HG02588 (cell line): ENCODE measurements at regions not wholly inside any gene's neighbourhood (a gene's known extent, or its start where the extent isn't known, plus 50 kb on each side); places are given as distances from the start of the nearest gene placed in this dataset.
"Not testable (repeated sequence)": the region's sequence is repeated elsewhere in the genome, so short reads cannot be mapped to it uniquely, and the experiment has no call there.

ENCODE experiments used
- ATAC-seq: cut with Tn5 transposase; IDR thresholded peaks from one replicate; pipeline ENCODE4 v1.9.1; 2021; ENCODE audit warnings: mild to moderate bottlenecking, moderate library complexity; ENCODE audit not compliant: unreplicated experiment

DNA sequence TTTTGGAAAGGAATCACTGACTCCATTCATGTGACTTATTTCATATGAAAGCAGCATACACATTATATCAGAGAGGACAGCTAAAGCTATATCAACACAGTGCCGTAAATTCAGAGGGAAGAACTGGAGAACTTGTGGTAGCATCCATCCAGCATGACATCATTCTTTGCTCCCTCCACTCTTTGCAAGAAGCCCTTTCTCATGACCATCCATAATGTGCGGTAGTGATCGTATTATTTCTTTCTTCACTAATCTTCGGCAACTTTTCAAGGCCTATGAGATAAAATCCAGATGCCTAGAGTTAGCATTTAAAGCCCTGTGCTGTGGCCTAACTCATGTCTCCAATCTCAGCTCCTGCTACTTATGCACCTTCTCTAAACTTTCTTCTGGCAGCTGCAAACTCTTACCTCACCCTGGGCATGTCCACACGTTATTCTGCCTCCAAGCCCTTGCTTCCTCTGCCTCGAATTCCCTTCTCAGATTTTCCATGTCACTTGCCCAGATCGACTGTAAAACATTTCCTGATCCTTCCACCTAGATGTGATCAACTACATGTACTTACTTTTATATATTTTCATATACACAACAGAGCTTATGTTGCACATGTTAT is 307.3 kb upstream of the SGCD start:
- ATAC-seq: no peak

DNA sequence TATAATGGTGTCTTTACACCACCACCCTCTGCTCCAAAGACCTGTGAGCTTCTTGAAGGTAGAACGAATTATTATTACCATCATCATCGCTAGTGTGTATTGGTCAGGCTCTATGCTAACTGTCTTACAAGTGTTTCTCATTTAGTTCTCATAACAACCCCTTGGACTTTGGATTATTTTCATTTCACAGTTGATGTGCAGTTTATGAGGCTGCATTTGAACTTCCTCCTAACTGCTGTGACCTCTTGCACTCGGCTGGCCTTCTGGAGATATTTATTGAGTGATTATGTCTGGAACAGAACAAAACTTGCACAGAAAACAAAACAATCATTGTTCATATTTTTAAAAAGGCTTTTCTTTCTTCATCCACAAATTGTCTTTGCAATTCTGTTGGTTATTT is 306.3 kb upstream of the SGCD start:
- no peak for ATAC-seq

DNA sequence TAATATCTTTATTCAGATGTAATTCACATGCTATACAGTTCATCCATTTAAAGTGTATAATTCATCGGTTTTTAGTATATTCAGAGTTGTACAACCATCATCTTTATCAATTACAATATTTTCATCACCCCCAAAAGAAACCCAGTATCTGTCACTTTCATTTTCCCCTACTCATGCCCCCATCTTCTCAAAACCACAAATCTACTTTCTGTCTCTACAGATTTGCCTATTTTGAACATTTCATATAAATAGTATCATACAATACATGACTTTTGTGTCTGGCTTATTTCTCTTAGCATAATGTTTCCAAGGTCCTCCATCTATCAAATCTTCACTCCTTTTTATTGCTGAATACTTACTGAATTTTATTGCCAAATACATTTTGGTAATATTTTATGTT is 305.1 kb upstream of the SGCD start:
- no peak for ATAC-seq

DNA sequence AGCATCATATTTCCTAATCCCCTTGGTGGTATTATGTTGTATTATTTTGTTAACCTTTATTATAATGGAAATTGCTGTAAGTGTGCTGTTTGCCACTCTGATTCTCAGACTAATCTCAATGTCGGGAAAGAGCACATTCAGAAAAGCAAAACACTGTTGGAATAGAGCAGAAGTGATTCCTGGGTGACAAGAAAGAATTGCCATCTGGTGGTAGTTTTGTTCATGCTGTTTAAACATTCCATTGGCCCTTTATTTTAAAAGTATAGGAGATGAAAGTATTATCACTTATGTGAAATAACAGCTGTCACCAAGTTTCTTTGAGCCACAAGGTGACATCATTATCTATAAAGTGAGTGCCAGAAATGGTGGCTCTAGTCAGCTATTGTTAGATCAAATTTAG is 301.3 kb upstream of the SGCD start:
- no peak for ATAC-seq

DNA sequence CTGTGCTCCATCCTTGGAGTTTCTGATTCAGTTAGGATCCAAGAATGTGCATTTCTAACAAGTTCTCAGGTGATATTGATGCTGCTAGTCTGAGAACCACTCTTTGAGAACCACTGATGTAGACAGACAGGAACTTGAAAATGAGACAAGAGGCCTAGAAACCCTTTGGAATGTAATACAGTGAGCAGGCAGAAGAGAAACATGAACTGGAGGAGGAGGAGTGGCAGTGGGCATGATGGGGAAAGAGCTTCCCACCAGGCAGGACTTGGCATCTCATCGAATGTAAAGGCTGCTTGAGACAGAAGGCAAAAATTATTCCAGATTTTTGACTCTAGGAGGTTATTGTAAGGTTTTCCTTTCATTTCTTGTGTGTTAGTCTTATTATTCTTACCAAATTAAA is 295.8 kb upstream of the SGCD start:
- no peak for ATAC-seq

DNA sequence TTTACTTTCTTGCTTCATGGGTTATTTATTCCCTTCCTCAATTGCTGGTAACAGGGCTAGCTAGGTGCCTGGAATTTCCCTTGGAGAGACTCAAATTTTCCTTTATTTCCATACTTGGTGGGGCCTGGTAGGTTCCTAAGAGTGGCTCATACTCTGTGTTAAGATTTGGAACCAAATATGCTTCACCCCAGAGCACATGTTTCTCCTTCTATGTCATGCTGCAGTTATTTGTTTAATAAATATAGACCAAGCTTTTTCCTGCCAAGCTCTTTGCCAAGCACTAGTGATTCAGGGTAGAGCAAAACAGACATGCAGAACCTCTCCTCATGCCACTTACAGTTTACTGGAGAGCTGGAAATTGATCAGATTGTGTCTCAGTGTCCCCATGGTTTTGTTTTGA is 290.3 kb upstream of the SGCD start:
- ATAC-seq: no peak

DNA sequence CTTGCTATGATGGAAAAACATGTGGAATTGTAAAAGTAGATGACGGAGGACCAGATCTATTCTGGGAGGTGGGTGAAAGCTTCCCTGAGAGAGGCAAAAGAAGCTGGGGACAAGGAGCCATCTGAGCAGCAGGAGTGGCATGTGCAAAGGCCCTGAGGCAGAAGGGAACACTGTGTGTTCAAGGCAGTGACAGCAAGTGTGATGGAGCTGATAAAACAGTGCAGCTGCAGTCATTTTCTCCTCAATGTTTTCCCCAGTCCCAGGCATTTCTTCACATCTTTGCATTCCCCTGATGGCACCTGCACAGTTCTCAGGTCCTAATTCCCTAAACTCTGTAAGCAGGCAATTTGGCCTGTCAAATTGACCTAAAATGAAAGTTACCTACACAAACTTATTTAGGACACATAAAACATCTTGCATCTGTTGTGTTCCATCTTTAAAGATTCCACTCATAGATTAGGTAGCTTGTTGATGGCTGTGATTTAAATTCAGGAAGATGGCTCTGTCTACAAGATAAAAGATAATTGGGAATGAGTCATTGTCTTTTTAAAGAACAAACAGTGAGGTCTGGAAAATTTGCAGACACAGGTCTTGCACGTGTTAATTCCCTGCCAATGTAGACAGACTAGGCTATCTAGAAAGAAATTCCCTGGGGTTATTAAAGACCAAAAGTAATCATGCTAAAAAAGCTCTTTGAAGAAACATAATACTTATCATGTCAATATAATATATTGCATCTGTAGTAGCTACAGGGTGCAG is 289.6 kb upstream of the SGCD start:
- ATAC-seq: no peak

DNA sequence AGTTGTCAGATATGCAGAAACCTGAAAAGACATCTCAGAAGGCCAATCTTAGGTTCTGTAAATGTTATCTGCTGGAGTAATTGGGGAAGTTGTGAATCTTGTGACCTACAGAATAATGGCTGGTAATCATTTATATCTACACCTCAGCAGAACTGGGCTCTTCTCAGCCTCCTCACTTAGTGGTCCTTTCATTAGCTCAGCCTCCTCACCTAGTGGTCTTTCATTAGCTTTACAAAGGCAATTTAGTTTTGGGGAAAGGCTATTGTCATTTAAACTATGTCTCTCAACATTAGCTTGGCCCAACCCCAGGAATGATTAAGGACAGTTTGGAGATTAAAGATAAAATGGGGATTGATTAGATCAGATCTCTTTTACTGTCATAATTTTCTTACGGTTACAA is 284.2 kb upstream of the SGCD start:
- no peak for ATAC-seq

DNA sequence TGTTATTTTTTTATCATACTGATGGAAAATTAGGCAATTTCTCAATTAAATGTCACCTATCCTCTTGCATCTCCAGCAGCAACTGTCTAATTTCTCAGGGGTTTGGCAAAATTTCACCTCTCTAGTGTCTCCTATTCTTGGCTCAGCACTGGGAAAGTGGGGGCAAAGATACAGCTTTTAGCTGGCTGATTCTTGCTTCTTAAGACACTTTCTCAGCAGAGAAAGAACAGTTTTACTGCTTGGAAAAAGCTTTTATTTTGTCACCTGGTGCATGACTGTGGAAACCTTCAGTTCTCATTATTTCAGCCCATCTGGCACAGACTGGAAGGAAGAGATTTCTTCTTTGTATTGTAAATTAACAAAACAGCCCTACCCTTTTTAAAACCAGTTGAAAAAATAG is 283.6 kb upstream of the SGCD start:
- ATAC-seq: no peak

DNA sequence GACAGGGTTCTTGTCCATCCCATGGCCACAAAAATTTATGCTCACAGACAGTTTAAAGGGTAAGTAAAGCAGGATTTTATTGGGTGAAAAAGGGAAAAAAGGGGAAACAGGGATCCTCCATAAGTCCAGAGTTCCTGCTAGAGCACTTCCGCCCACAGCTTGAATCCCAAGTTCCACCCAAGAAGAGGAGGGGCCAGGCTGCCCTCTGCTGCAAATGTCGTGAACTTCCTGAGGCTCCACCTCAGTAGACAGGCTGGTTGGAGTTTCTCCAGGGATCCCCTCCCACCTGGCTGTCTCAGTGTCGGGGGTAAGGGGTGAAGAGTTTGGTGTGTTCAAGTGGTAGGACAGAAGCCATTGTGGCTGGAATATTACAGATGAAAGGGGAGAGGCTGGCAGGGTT is 275.0 kb upstream of the SGCD start:
- ATAC-seq: no peak

DNA sequence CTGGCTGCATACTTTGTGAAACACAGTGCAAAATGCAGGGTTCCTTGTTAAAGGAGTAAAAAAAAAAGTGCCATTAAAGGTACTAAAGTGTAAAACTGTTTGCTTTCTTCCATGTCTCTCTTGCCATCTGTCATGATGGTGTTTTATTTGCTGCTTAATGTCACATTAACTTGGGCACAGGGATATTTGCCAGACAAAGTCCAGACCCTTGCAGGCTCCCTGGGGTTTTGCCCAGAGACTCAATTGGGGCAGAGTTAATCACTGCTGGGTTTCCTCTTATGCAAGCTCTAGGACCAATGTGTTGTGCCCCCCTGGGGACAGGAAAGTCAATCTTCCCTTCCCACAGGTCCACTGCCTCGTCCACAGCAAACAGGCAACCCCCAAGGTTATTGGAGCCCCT is 274.3 kb upstream of the SGCD start:
- no peak for ATAC-seq

DNA sequence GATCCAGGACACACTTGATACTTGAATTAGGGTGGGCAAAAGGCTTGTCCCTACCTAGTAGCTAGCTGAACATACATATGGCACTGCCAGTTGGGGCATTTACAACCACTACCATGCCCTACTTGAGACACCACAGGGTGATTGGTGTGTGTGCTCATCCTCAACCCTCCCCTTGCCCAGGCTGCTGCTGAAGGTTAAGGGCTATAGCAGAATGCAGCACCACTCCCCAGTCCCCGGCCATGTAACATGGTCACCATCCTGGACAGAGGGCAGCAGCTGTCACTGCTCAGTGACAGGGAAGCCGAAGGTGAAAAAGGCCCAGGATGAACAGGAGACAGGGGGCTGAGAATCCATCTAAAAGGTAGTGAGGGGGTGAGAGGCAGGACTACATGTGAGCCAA is 273.9 kb upstream of the SGCD start:
- no peak for ATAC-seq

DNA sequence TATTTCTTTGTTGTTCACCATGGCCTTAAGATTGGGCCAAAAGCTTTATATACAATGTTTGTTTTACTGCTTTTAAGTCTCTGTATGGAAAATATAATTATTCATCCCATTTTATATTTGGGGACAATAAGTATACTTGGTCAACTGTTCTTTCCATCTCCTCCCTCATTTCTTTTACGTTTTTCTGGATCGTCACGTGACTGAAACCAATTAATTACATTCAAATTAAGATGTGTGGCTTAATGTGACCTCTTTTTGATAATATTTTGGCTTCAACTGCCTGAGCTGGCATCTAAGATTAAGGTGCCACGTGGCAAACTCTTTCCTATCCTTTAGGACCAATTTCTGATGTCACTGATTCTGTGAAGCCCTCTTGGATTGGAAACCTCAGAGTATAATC is 250.1 kb upstream of the SGCD start:
- no peak for ATAC-seq

DNA sequence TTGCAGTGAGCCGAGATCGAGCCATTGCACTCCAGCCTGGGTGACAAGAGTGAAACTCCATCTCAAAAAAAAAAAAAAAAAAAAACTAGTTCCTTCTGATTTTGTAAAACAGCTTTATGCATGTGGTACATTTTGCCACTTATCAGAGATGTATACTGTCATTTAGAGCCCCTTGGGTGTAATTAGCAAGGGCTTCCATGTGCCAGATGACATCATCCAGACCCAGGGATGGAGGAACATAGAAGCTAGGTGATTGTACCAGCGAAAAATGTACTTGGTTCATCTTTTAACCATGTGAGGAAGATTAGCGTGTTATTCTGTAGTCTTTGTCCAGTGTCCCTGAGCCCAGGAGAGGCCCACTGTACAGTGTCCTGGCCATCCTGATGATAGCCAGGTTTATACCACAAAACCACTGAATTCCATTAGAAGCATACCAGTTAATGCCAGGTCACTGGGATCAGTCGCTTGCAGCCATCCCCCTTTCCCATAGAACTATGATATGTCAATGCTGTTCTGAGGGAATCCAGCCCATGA is 239.3 kb upstream of the SGCD start:
- no peak for ATAC-seq

DNA sequence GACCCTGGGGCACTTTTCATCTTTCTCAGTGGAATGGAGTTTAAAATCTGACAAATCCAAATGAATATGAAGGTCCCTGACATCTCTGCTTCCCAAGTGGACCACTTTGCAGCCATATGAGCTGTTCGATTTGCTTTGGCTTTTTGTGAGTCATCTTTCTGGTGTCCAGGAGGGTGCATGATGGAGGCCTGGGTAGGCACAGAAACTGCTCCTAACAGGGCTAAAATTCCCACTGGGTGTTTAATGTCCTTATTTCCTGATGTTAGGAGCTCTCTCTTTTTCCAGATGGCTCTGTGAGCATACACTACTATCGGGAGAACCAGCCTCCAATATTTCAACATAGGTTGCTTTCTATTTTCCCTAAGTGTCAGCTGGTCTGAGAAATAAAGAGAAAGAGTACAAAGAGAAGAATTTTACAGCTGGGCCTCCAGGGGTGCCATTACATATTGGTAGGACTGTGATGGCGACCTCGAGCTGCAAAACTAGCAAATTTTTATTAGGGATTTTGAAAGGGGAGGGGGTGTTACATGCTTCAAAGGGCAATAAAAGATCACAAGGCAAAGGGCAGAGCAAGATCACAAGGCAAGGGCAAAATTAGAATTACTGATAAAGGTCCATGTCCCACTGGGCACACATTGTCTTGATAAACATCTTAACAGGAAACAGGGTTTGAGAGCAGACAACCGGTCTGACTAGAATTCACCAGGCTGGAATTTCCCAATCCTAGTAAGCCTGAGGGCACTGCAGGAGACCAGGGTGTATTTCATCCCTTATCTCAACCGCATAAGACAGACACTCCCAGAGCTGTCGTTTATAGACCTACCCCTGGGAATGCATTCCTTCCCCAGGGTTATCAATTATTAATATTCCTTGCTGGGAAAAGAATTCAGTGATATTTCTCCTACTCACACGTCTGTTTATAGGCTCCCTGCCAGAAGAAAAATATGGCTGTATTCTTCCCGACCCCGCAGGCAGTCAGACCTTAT is 236.7 kb upstream of the SGCD start:
- ATAC-seq: not testable (repeated sequence)

DNA sequence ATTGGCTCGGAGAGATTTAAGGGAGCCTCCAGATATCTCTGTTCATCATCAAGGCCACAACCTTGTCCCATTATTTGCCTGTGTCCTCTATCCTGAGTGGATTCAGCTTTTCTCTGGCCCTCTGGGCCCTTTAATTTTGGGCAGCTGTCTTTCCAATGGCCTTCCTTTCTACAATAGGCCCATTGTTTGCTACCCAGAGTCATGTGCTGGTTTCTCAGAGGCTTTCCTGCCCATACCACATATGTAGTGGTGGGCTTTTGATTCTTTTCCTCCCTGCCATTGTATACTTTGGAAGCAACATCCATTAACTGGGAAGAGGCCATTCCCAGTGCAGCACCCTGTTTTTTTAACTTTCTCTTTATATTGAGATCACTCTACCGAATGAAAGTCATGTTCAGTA is 233.9 kb upstream of the SGCD start:
- ATAC-seq: no peak

DNA sequence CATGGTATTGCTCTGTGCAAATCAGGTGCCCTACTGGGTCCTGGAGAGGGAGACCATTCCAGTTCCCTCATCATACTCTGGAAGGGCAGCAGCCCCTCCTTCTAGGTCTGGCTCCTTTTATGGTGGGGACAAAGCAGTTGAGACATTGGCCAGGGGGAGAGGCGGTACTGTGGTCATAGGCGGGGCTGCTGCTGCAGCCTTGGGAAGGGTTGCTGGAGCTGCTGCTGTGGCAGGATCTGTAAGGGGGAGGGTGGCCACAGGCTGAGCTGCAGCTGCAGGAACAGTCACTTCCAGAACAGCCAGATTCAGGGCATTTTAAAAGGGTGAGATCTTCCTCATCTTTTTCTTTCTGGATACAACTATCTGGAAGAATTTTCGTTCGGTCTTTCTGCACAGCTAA is 233.0 kb upstream of the SGCD start:
- no peak for ATAC-seq

DNA sequence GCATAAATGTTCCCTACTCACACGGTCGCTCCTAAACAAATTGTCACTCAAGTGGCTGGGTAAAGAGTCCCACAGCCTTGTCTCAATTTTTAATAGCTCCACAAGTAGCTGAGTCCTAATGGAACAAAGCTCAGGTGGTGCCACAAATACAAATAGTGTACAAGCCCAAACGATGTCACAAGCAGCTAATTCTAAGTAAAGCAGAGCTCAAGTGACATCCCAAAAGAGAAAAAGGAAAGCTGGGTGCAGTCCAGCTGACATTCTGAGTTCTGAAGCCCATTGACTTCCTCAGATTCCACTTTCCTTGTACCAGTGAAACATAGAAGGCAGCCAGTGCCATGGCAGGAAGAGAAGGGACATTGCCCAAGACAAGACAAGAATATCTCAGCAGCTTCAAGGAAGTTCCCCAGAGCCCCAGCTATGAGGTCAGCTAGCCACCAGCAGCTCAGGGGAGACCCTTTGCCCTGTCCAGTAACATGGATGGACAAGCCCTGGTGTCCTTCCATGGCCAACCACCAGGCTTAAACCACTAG is 231.2 kb upstream of the SGCD start:
- ATAC-seq: no peak

DNA sequence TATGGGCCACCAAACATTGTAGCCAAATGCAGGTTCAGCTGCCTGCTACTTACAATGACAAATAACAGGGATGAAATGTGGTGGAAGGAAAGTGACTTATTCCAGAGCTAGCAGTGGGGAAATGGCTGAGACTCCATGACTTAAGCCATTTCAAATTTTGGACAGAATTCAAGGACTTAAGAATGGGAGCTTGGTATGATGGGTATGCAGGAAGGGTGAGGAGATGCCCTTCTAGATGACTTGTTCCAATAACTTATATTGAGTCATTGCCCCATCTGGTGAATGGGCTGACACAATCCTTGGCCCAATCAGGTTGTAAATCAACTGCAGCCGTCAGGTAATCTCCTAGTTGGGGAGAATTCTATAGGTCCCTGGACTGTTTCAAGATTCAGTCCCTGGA is 230.7 kb upstream of the SGCD start:
- ATAC-seq: no peak

DNA sequence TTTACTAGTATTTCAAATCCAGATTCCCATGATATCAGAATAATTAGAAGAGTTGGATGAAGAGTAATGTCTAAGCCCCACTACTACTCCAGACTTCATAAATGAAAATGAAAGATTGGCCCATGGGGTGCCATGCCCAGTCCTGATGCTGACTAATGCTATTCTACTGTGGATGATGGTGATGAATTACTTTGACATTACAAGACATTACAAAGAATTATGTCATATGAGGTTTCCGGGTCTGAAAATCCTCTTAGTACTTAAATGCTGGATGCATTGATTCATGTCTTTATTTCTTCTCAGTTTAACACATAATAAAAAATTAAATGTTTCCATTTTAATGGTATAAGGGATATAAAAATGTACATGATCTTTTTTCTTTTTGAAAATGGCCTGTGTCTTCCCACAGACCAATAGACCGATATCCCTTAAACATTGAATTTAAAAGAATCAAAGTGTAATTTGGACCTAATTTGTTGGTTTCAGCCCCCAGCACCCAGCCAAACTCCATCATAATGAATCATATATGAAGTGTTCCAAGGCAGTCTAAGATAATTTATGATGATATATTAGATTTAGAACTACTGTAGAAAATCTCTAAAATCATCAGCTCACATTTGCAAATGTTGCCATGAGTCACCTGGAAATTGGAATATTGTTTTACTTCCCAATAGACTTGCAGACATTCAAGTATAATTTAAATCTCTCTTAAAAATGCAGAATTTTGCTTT is 223.6 kb upstream of the SGCD start:
- no peak for ATAC-seq
